Stimulated activated CD4-positive, alpha-beta T cell treated with anti-CD3 and anti-CD28 coated beads, TNF-alpha, amount 100 ng/mL, for 24 hours (primary cell): ENCODE measurements at regions not wholly inside any gene's neighbourhood (a gene's known extent, or its start where the extent isn't known, plus 50 kb on each side); places are given as distances from the start of the nearest gene placed in this dataset.

Experiments used
- DNase-seq, 3 experiments: peaks; one replicate each; pipeline ENCODE4 v3.0.0-alpha.2; 2020; ENCODE audit warnings: low read depth in 3 of 3

- no peak for DNase-seq
Observed at GRCh38 chr4:41859087-41859486, 76.1 kb upstream of the TMEM33 start.

DNA sequence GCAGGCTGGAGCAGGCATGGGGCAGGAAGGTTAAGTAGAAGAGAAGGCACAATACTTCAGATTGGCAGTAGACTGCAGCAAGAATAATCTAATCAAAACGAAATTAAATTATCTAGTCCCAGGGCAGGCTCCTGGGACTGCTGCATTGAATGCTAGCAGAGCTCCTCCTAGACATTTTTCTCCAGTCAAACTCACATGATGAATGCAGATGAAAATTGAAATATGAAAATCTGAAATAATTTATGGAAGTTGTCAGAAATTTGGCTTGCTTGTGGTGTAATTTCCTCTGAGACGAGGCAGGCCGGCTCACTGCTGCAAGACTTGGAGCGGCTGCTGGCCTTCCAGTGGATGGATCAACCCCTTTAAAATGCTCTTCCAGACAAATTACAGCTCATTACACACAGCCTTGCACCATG is 78.0 kb upstream of the TMEM33 start:
- no peak for DNase-seq

DNA sequence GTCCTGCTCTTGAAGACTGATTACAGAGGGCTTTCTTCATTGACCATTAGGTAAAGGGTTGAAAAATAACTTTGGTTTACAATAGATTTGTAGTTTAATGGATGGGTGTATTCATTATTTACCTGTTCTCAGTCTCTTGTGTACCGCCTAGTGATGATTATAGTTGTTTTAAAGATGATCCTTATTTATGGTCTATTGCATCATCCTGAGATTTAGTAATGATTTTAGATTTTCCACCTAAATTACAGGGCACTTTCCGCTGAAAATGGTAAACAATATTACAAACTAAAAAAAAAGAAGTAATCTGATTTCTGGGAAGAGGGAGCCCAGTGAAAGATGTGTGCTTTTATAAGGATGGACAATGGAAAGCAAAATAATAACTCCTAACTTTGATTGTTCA is 78.4 kb upstream of the TMEM33 start:
- no peak for DNase-seq

GRCh38 chr4:41853973-41854372 is 81.3 kb upstream of the TMEM33 start:
- no peak for DNase-seq

DNA sequence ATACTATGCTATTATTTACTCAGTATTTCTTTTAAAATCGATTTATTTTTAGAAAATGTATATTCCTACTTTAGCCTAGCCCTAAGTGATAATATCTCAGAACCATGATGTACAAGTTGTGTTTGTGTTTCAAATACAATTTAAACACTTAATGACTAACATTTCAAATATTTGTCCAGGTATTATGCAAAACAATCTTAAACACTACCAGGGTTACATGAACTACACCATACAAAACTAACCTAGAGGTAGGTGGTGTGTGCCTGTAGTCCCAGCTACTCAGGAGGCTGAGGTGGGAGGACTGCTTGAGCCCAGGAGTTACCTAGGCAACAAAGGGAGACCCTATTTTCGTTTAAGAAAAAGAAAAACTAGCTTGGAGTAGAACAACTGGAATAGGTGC is 83.0 kb upstream of the TMEM33 start:
- no peak for DNase-seq

GRCh38 chr4:41851621-41852020 is 83.6 kb upstream of the TMEM33 start:
- no peak for DNase-seq

DNA sequence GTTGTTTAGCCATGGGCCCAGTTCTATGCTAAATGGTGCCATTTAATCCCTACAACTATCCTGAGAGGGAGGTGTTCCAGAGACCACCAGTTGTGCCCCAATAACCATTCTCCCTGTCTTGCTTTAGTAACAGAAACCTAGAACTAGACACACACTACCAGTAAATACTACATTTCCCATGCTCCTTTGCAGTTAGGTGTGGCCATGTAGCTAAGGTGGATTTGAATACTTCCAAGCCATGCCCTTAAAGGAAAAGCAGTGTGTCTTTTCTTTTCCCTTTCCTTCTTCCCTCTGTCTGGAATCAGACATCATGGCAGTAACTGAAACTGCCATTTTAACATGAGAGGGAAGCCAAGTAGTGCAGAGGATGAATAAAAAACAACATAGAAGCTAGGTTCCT is 90.9 kb upstream of the TMEM33 start:
- DNase-seq = no peak

DNA sequence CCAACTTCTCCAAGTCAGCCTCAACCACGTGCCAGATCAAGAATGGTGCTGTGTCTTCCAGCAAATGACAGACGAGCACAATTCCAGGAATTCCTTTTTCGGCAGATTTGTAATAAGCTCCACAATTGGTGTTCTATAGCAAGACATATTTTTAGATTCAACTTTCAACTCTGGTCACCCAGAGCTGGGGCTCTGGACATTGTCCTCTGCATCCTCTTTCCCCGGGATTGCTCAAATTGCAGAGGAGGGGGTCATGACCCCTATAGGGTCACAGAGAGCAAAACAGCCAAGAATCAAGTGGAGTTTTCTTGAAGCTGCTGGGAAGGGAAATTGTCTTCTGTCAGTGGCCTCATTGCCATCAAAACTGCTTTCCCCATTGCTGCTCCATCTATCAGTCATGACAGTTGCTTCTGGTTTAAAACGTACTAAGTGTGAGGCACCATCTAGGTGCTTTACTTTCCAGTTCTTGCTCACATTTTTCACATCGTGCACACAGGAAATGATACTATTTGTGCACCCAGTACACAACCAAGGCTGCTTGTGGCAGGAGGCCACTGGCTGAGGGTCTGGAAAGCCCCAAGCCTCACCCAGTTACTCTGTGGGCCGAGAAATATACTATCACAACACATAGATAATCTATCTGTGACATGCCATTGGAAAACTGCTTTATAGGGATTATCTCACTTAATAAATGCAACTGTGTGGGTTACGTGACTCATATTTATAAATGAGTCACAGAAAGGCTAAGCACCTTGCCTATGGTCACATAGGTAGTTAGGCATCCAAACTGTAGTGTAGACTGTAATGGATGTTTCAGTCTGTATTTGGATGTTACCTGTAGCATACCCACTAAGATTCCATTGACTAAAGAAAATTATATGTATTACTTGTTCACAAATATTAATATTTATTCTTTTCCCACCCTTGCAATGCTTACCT is 91.7 kb upstream of the PHOX2B start:
- no peak for DNase-seq

DNA sequence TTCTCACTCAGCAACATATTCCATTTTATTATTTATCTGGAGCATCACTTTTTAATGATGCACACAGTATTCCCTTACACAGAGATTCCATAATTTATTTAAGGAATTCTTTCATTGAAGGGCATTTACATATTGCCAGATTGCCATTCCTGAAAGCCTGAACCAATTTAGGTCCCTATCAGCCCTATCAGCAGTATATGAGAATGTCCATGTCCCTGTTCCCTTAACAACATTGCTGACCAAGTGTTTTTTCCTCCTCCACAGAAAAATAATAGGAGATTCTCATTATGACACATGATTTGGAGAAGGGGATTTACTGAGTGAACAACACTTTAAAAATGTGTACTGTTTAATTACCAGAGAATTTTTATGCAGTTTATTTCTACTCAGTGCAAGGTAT is 90.1 kb upstream of the PHOX2B start:
- DNase-seq = no peak

DNA sequence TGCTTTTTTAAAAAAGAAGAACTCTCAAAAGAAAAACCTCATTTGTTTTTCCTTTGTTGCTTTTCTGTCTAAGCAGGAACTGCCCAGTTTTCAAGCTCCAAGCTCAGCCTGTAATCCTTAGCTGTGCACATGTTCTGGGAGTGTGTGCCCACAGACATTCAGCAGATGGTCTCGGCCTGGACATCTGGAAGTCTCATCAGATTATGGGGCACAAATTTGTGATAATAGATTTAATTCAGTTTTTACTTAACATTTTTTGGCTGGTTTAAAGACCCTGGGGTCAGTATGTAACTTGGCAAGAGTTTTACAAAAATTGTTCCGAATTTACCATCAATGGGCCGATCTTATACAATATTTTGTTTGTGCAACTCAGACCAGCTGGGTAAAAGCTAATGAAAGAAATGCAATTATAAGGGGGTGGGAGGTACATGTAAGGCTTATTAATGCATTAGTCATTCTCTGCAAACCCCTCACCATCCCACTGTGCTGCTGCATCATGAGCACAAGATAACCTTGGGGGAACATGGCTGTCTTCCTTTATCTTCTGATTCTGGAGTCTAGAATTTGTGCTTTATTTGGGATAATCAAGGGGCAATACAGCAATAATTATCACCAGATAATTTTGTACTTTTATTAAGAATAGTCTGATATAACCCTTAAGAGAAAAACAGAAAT is 86.9 kb upstream of the PHOX2B start:
- DNase-seq = no peak

- DNase-seq = no peak
Observed at GRCh38 chr4:41832961-41833360, 84.4 kb upstream of the PHOX2B start.

DNA sequence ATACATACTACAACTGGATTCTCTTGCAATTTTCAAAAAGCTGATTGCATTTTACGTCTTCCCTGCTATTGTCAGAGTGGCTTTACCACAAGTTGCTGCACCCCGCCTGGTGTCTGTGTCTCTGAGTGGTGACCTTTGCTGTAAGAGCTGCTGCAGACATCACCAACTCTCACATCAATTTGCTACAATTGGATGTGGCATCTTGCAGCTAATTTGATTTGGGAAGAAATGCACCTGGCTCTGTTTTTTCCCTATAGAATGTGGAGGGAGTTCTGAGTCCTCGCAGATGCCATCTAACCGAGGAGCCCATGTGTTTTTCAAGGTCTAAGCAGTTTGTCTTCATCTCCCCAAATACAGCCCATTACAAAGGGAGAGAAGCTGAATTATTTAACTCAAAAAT is 73.8 kb upstream of the PHOX2B start:
- no peak for DNase-seq

DNA sequence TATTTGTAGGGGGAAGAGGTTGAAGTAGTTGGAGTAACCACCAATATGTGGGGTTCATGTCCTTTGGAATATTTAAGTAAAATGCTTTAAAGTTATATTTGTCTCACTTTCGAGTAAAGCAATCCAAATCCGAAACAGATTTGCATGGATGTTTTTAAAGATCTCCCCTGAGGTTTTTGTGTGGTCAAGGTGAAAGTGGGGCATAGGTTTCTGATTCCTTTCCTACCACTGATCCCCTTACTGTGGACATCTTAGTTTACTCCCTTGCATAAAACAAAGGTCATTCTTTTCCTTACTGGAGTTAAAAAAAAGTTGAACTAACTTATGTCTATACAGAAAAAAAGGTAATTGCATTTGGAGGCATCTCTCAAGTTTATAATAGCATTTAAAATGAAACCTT is 71.9 kb upstream of the PHOX2B start:
- DNase-seq = no peak

- no peak for DNase-seq
Observed at GRCh38 chr4:41819621-41820020, 71.1 kb upstream of the PHOX2B start.

DNA sequence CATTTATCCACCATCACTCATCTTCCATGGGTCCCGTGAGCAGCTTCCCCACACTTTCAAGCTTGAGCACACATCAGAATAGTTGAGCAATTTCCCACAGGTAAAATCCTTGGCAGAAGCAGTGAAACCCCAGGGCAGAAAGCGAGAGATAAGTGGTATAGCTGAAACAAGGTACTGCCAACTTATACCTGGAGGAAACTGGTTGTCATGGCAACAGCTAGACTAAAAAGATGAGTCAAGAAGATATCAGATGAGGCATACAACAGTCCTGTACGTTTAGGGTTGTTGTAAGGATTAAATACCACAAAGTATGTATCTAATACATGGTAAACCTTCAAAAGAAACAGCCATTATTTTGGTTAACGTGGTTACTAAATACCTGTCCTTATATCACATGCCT is 66.9 kb upstream of the PHOX2B start:
- no peak for DNase-seq

DNA sequence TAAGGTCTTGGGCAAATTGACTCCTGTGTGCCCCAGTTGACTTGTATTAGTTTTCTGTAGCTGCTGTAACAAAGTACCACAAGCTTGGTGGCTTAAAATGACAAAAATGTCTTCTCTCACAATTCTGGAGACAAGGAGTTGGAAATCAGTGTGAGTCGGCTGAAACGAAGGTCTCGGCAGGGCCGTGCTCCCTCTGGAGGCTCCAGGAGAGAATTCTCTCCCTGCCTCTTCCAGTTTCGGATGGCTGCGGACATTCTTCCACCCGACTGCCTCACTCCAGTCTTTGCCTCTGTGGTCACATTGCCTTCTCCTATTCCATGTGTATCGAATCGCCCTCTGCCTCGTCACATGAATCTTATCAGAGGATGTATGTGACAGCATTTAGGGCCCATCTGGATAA is 66.0 kb upstream of the PHOX2B start:
- DNase-seq = no peak

- no peak for DNase-seq
Observed at GRCh38 chr4:41806807-41807206, 58.3 kb upstream of the PHOX2B start.

DNA sequence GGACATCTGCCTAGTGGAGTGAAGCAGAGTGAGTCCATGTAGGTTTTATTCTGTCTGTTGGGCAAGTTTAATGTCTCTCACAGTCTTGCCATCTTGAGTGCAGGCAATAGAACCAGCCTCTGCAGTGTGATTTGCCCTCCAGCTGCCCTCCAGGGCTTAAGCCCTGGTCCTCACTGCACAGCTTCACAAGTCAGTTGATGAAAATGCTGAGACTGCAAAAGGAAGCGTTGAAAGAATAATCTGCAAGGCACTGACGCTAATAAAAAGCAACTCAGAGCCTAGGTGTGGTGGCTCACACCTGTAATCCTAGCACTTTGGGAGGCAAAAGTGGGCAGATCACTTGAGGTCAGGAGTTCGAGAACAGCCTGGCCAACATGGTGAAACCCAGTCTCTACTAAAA is 54.1 kb upstream of the PHOX2B start:
- DNase-seq = no peak

DNA sequence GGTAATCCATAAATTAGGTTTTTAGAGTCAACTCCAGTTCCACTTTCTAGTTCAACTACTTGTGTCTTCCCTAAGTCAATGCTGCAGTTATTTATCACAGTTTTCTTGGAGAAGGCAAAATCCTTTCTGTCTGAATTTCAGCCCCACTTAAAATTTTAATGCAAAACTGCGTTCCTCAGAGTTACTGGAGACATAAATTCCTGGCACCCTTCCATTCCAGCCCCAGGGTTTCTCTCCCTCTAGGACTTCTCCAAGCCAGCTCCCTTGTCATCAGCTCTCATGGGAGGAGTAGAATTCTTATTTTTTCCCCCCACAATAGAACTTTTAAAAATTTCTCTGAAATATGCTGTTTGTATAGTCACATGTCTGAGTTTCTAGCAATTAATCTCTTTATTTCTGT is 50.6 kb upstream of the PHOX2B start:
- no peak for DNase-seq
